ENCODE measurements at regions not wholly inside any gene's neighbourhood (a gene's known extent, or its start where the extent isn't known, plus 50 kb on each side); places are given as distances from the start of the nearest gene placed in this dataset.

GRCh38 chr3:24596626-24597025 lies 102.0 kb upstream of the THRB start:
- DNase-seq (ENCODE audit: low read depth), result no peak

GRCh38 chr3:24598695-24599470 lies 104.2 kb upstream of the THRB start:
- DNase-seq (ENCODE audit: low read depth), result no peak

GRCh38 chr3:24601066-24601939 lies 106.7 kb upstream of the THRB start:
- DNase-seq (ENCODE audit: low read depth), result no peak

GRCh38 chr3:24604215-24604614 lies 109.6 kb upstream of the THRB start:
- DNase-seq (ENCODE audit: low read depth), result no peak

GRCh38 chr3:24605511-24606028 lies 110.9 kb upstream of the THRB start:
- no peak for DNase-seq (ENCODE audit: low read depth)

DNA sequence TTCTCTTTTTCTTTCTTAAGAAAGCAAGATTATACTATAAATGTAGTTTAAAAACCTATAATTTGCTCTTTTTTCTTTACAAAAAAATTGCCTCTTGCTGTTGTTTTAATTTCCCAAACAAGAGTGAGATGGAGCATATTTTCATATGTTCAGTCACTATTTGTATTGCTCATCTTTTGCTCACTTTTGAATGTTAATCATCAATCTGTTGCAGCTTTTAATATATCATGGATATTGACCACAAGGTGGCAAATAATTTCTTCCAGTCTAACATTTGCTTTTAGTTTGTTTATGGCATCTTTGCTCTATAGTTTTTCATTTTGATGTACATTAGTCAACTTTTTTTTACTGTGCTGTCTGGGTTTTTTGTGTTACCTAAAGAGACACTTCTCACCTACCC lies 112.6 kb upstream of the THRB start:
- DNase-seq (ENCODE audit: low read depth), result no peak

DNA sequence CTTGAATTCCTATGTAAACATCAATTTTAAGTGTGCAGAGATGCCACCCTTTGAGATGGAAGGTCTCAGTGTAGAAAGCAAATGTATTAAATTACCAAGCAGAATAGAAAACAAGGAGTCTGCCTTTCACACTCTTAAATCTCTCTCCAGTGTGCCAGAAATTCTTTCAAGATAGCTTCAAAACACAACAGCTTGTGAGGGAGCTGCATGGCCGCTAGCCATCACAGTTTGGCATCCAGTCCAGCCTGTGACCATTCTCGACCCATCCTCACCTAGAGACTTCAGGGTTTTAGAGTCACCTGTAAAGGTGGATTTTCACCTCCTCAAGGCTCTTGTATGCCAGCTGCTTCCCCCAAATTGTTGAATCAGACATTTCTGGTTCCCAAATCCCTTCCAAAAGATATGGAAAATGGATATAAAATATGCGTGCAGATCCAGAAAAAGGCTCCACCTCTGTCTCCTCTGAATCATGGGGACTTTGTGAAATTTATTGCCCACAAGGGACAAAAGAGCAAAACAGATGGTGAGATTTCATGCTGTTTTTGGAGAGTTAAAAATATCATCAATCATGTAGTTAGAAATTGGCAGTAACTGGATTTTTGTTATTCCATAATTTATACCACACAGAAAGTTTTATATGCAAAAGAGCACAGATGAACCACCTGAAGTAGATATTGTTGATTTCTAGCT lies 114.2 kb upstream of the THRB start:
- DNase-seq (ENCODE audit: low read depth), result no peak

- DNase-seq (ENCODE audit: low read depth), result no peak
Observed at GRCh38 chr3:24614359-24614758, 119.7 kb upstream of the THRB start.

- no peak for DNase-seq (ENCODE audit: low read depth)
Observed at GRCh38 chr3:24615177-24615576, 120.5 kb upstream of the THRB start.

GRCh38 chr3:24616110-24616829 lies 121.6 kb upstream of the THRB start:
- no peak for DNase-seq (ENCODE audit: low read depth)

GRCh38 chr3:24622138-24622537 lies 127.5 kb upstream of the THRB start:
- DNase-seq (ENCODE audit: low read depth), result no peak

DNA sequence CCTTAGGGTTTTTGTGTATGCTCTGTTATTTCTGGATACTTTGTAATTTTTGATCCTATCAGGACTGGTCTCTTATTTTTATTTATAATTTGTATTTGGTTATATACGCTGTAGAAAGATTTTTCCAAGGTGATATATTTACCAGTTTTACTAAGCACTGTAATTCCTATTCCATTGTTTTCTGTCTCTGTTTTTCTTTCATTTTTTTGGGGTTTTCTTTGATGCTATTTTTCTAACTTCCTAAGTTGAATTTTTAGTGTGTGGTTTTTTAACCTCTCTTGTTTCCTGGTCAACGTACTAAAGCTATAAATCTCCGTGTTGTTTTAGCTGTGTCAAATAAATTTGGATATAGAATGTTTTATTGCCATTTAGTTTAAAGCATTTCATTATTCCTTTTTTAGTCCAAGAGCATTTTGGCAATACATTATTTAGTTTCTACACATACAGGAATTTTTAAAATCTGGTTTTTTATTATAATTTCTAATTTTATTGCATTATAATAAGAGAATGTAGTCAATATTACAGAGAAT lies 128.1 kb upstream of the THRB start:
- no peak for DNase-seq (ENCODE audit: low read depth)

DNA sequence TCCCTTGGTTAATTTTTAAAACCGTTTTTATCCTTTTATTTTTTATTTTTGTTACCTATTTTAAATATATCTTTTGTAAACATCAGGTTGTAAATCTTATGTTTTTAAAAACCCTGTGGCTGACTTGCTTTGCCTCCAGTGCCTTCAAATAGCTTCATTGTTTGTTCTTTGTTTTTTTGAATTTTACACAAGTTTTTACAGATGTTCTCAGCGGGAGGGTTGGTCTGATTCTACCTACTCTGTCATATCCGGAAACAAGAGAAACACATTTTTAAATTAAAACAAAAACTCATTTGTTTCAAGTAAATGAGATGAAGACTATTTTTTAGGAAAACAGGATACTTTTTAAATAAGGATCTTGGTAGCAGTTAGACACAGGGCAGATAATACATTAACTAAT lies 129.0 kb upstream of the THRB start:
- DNase-seq (ENCODE audit: low read depth), result no peak

- DNase-seq (ENCODE audit: low read depth), result no peak
Observed at GRCh38 chr3:24624938-24625681, 130.5 kb upstream of the THRB start.

GRCh38 chr3:24628523-24629258 lies 134.0 kb upstream of the THRB start:
- DNase-seq (ENCODE audit: low read depth), result no peak

DNA sequence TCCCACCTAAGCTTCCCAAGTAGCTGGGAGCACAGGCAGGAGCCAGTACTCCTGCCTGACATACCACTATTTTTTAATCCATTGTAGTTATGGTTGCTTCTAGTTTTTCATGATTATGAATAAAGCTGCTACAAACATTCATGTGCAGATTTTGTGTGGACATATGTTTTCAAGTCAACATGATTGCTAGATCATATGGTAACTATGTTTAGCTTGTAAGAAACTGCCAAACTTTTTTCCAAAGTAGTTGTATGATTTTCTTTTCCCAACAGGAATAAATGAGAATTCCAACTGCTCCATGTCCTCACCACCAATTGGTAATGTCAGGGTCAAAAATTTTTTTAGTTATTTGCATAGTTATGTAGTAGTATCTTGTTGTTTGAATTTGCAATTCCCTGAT lies 136.8 kb upstream of the THRB start:
- DNase-seq (ENCODE audit: low read depth), result no peak

DNA sequence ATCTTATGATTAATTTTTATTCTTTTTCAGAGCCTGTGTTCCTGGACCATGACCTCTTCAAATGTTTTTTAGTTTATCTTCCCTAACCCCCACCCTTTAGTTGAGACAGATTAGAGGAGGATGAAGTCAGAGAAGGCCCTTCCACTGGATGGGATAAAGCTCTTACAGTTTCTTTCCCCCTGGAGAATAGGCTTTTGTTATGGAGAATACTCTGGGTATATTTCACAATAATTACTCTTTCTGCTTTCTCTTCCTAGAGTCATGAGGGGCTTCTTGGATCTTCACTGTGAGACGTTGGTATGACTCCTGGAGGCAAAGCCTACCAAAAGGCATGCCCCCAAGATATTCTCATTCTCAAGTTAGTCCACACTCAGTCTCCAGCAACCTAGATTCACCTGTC lies 144.4 kb upstream of the THRB start:
- DNase-seq (ENCODE audit: low read depth), result no peak

GRCh38 chr3:24639481-24640329 lies 145.1 kb upstream of the THRB start:
- no peak for DNase-seq (ENCODE audit: low read depth)

- DNase-seq (ENCODE audit: low read depth), result no peak
Observed at GRCh38 chr3:24640330-24640877, 145.8 kb upstream of the THRB start.
